OCI-LY7 (cell line): ENCODE measurements at regions not wholly inside any gene's neighbourhood (a gene's known extent, or its start where the extent isn't known, plus 50 kb on each side); places are given as distances from the start of the nearest gene placed in this dataset.

Experiments used
- BruUV-seq: library from RNA; stranded (reverse); fragments of 400-500 nt; replicated peaks from 2 replicates; lab custom pipeline; 2021; lab: Mats Ljungman, UMichigan
- CTCF ChIA-PET: fragments of 300-600 bp; sonication (Branson Sonifier 250); formaldehyde crosslinking; loops from one replicate; lab custom pipeline; 2022; ENCODE audit warnings: antibody characterized with exemption; ENCODE audit not compliant: unreplicated experiment; lab: Charles Lee
- POLR2A ChIA-PET: fragments of 300-600 bp; sonication (Branson Sonifier 250); formaldehyde crosslinking; loops from one replicate; lab custom pipeline; 2022; ENCODE audit warnings: antibody characterized with exemption; lab: Charles Lee
- DNase-seq: peaks from one replicate; pipeline ENCODE4 v3.0.0-alpha.2; 2015; ENCODE audit warnings: low spot score
- H2AFZ ChIP-seq: fragments of 200-600 bp; sonication (generic), shearing (Covaris generic); 2 replicates; pipeline ENCODE4 v1.6.1; 2014; ENCODE audit warnings: mild to moderate bottlenecking, antibody characterized with exemption, low read length, moderate library complexity
- H3K27ac ChIP-seq: fragments of 200-600 bp; sonication (generic); 2 replicates; pipeline ENCODE4 v1.5.1; 2014; ENCODE audit warnings: mixed run types, low read depth, mild to moderate bottlenecking, moderate library complexity, low read length, inconsistent platforms; ENCODE audit not compliant: poor library complexity, severe bottlenecking
- H3K36me3 ChIP-seq: fragments of 200-600 bp; sonication (generic); 2 replicates; pipeline ENCODE4 v1.6.1; 2014; ENCODE audit warnings: mild to moderate bottlenecking, antibody characterized with exemption, low read length, moderate library complexity, mixed read lengths; ENCODE audit not compliant: insufficient read depth
- H3K4me1 ChIP-seq: fragments of 200-600 bp; sonication (generic); 2 replicates; pipeline ENCODE4 v1.5.1; 2014; ENCODE audit warnings: mild to moderate bottlenecking, low read length; ENCODE audit not compliant: insufficient read depth, poor library complexity, severe bottlenecking
- H3K4me2 ChIP-seq: fragments of 200-600 bp; sonication (generic); 2 replicates; pipeline ENCODE4 v1.6.1; 2014; ENCODE audit warnings: mild to moderate bottlenecking, low read length
- H3K4me3 ChIP-seq: fragments of 200-600 bp; sonication (generic); 2 replicates; pipeline ENCODE4 v1.5.1; 2014; ENCODE audit warnings: mild to moderate bottlenecking, low read depth, low read length; ENCODE audit not compliant: poor library complexity, severe bottlenecking
- H3K79me2 ChIP-seq: fragments of 200-600 bp; sonication (generic); 2 replicates; pipeline ENCODE4 v1.6.1; 2016; ENCODE audit warnings: low read depth, mild to moderate bottlenecking, low read length, moderate library complexity, mixed read lengths; ENCODE audit not compliant: insufficient read depth
- H3K9me2 ChIP-seq: fragments of 200-600 bp; sonication (generic); 2 replicates; pipeline ENCODE4 v1.6.1; 2016; ENCODE audit warnings: mild to moderate bottlenecking, low read length, mixed read lengths; ENCODE audit not compliant: insufficient read depth
- H3K9me3 ChIP-seq: fragments of 200-600 bp; sonication (generic); 2 replicates; pipeline ENCODE4 v1.6.1; 2014; ENCODE audit warnings: mild to moderate bottlenecking, mixed run types, low read length, mixed read lengths
- H4K20me1 ChIP-seq: fragments of 200-600 bp; sonication (generic); 2 replicates; pipeline ENCODE4 v1.6.1; 2014; ENCODE audit warnings: mild to moderate bottlenecking, antibody characterized with exemption, low read length, moderate library complexity, mixed read lengths; ENCODE audit not compliant: insufficient read depth
- EZH2phosphoT487 ChIP-seq: fragments of 200-600 bp; sonication (generic); IDR thresholded peaks from 2 replicates; pipeline ENCODE4 v1.6.1; 2018; ENCODE audit warnings: low read depth, borderline replicate concordance, mild to moderate bottlenecking, mixed run types, antibody characterized with exemption, low read length, moderate library complexity, mixed read lengths
- intact Hi-C: fragments of 100-400 bp; cut with micrococcal nuclease; formaldehyde crosslinking; loops from one replicate; pipeline ENCODE4 v1.10.0; 2022; ENCODE audit not compliant: unreplicated experiment
- TF ChIP-seq, protein P1 (sequence below): fragments of 200-600 bp; sonication (generic); conservative IDR thresholded peaks from 2 replicates; pipeline ENCODE4 v1.5.1; 2014; ENCODE audit warnings: mild to moderate bottlenecking, antibody characterized with exemption, low read length, moderate library complexity, mixed read lengths

DNA sequence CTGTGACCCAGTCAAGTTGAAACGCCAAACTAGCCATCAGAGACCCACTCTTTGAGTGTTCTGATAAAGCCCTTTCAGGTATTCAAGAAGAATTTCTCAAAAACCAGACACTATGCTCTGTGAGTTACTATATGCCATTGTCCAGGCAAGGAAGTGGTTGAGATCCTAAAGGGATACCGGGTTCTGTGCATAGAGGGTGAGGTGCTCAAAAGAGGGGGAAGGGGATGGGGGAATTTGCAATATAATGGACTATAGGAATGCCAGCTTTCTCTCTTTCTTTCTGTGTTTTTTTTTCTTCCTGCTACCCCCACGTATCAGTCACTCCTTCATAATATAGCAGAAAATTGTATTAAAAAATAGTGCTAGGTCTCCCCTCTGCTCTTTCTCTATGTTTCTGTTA lies 1619.0 kb downstream of the STIM2 start:
- ChIA-PET CTCF (no interaction called here), POLR2A (no interaction called here)
- no peak overlapping the region for H3K4me2 ChIP-seq
- H3K27ac ChIP-seq: no peak overlapping the region
- TF ChIP-seq, protein P1, sequence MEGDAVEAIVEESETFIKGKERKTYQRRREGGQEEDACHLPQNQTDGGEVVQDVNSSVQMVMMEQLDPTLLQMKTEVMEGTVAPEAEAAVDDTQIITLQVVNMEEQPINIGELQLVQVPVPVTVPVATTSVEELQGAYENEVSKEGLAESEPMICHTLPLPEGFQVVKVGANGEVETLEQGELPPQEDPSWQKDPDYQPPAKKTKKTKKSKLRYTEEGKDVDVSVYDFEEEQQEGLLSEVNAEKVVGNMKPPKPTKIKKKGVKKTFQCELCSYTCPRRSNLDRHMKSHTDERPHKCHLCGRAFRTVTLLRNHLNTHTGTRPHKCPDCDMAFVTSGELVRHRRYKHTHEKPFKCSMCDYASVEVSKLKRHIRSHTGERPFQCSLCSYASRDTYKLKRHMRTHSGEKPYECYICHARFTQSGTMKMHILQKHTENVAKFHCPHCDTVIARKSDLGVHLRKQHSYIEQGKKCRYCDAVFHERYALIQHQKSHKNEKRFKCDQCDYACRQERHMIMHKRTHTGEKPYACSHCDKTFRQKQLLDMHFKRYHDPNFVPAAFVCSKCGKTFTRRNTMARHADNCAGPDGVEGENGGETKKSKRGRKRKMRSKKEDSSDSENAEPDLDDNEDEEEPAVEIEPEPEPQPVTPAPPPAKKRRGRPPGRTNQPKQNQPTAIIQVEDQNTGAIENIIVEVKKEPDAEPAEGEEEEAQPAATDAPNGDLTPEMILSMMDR: no peak
- TF ChIP-seq EZH2phosphoT487: no peak
- DNase-seq: no peak
- no peaks in the 10 kb centered on the region for H3K9me2 ChIP-seq
- no peaks in the 10 kb centered on the region for H3K4me1 ChIP-seq
- H3K79me2 ChIP-seq: no peaks in the 10 kb centered on the region
- H3K4me3 ChIP-seq: no peak overlapping the region
- H2AFZ ChIP-seq: no peak overlapping the region
- H3K9me3 ChIP-seq: no peaks in the 10 kb centered on the region
- no peaks in the 10 kb centered on the region for H3K36me3 ChIP-seq
- BruUV-seq: no TSS peak
- H4K20me1 ChIP-seq: no peaks in the 10 kb centered on the region
- intact Hi-C loops: no loop called here

DNA sequence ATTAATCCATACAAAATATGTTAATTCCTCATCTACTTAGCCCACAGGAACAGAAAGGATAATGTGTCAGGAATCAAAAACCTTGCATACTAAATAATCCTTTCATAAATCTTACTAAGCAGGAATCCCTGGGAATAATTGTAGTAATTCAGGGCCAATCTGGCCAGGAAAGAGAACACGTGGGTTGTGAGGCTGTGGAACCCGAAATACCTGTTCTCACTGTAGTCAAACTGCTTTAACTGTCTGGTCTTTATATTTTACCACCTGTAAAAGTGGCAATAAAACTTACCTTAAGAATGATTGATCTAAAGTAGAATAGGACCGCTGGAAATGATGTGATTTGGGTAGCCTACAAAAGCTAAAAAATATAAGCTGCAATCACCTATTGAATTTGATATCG lies 1620.9 kb downstream of the STIM2 start:
- ChIA-PET POLR2A (no interaction called here), CTCF (no interaction called here)
- H3K4me2 ChIP-seq: no peak overlapping the region
- no peaks in the 10 kb centered on the region for H4K20me1 ChIP-seq
- no peaks in the 10 kb centered on the region for H3K9me3 ChIP-seq
- no peak for TF ChIP-seq EZH2phosphoT487
- TF ChIP-seq, protein P1: no peak
- H2AFZ ChIP-seq: no peak overlapping the region
- H3K36me3 ChIP-seq: no peaks in the 10 kb centered on the region
- intact Hi-C loops: no loop called here
- no peak overlapping the region for H3K27ac ChIP-seq
- no peaks in the 10 kb centered on the region for H3K79me2 ChIP-seq
- no peaks in the 10 kb centered on the region for H3K4me1 ChIP-seq
- no peak overlapping the region for H3K4me3 ChIP-seq
- no peak for DNase-seq
- no peaks in the 10 kb centered on the region for H3K9me2 ChIP-seq
- no TSS peak for BruUV-seq

DNA sequence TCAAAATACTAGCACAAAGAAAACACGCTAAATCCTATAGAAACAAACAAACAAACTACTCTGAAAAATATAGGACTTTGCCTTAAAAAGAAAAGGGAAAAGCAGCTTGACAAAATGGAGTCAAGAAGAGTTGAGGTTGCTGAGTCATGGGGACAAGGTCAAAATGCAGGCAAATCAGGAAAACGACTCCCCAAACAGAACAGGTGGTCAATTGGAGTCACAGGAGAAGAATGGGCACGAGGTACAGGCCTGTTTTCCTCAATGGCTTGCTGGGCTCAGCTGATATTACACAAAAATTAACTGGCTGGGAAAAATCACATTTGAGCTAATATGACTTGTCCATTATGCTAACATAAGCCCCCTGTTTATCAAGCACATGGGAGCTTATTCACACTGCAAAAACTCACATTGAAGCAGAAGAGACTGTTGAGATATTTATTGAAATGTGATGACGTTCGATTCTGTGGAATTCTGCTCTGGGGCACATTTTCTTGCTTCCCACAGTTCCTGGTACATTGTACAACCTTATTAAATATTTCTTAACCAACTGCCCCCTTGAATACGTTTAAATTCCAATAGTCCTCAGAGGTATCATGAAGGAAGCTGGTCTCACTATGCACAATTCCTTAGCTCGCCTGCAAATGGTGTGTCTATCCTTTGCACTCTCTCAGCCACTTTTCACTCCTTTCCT lies 1622.1 kb downstream of the STIM2 start:
- CTCF ChIA-PET: no interaction called here
- DNase-seq: no peak
- no peaks in the 10 kb centered on the region for H3K79me2 ChIP-seq
- H3K36me3 ChIP-seq: no peaks in the 10 kb centered on the region
- no peaks in the 10 kb centered on the region for H4K20me1 ChIP-seq
- H2AFZ ChIP-seq: no peak overlapping the region
- H3K4me3 ChIP-seq: no peak overlapping the region
- no peaks in the 10 kb centered on the region for H3K9me2 ChIP-seq
- no peaks in the 10 kb centered on the region for H3K4me1 ChIP-seq
- no peak overlapping the region for H3K27ac ChIP-seq
- H3K4me2 ChIP-seq: no peak overlapping the region
- no TSS peak for BruUV-seq
- TF ChIP-seq, protein P1: no peak
- no peak for TF ChIP-seq EZH2phosphoT487
- POLR2A ChIA-PET: no interaction called here
- no peaks in the 10 kb centered on the region for H3K9me3 ChIP-seq
- intact Hi-C loops: no loop called here
